MM.1S (cell line): ENCODE measurements at regions not wholly inside any gene's neighbourhood (a gene's known extent, or its start where the extent isn't known, plus 50 kb on each side); places are given as distances from the start of the nearest gene placed in this dataset.

ENCODE experiments used
- EZH2 ChIP-seq: fragments of 300-600 bp; sonication (generic); optimal IDR thresholded peaks from 2 replicates; pipeline ENCODE3; 2017; ENCODE audit warnings: low read depth, mild to moderate bottlenecking, antibody characterized with exemption, low read length, mixed read lengths
- TF ChIP-seq, protein P1 (sequence below): fragments of 300-600 bp; sonication (generic); IDR thresholded peaks from 2 replicates; pipeline ENCODE4 v1.5.1; 2016; ENCODE audit warnings: antibody characterized with exemption, low read length, mixed read lengths

- TF ChIP-seq, protein P1, sequence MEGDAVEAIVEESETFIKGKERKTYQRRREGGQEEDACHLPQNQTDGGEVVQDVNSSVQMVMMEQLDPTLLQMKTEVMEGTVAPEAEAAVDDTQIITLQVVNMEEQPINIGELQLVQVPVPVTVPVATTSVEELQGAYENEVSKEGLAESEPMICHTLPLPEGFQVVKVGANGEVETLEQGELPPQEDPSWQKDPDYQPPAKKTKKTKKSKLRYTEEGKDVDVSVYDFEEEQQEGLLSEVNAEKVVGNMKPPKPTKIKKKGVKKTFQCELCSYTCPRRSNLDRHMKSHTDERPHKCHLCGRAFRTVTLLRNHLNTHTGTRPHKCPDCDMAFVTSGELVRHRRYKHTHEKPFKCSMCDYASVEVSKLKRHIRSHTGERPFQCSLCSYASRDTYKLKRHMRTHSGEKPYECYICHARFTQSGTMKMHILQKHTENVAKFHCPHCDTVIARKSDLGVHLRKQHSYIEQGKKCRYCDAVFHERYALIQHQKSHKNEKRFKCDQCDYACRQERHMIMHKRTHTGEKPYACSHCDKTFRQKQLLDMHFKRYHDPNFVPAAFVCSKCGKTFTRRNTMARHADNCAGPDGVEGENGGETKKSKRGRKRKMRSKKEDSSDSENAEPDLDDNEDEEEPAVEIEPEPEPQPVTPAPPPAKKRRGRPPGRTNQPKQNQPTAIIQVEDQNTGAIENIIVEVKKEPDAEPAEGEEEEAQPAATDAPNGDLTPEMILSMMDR: no peak
- no peak for TF ChIP-seq EZH2
Measured at GRCh38 chr5:110965773-110966581, 105.5 kb upstream of the TSLP start.
